A549 (cell line): ENCODE measurements at regions not wholly inside any gene's neighbourhood (a gene's known extent, or its start where the extent isn't known, plus 50 kb on each side); places are given as distances from the start of the nearest gene placed in this dataset.

Experiments
- ATAC-seq, 2 experiments: fragments of 200-7000 bp in 1 of 2; fragments of >200 bp in 1 of 2; cut with Nextera tagmentation in 1 of 2; cut with Tn5 transposase in 1 of 2; 3 replicates each; pipeline versions ENCODE4 v1.8.0 to v1.9.1; 2018 to 2020; ENCODE audit warnings: mild to moderate bottlenecking in 1 of 2, moderate library complexity in 1 of 2
- CTCF ChIA-PET: fragments of 300-600 bp; sonication (Branson Sonifier 250); formaldehyde crosslinking; extraction: SDS; loops from one replicate; lab custom pipeline; 2021; ENCODE audit warnings: antibody characterized with exemption, inconsistent platforms; lab: Yijun Ruan, JAX
- POLR2A ChIA-PET: fragments of 350-600 bp; formaldehyde crosslinking; extraction: SDS; loops from one replicate; lab custom pipeline; 2021; ENCODE audit warnings: antibody characterized with exemption, inconsistent platforms; lab: Yijun Ruan, JAX
- DNase-seq, 2 experiments: peaks; one replicate each; pipeline versions ENCODE4 v3.0.0 to v3.0.0-alpha.2; 2011 to 2016; ENCODE audit warnings: low read depth in 1 of 2, low spot score in 1 of 2
- FAIRE-seq: peaks from 2 replicates; lab custom pipeline; 2011; peaks lifted over from hg19 to GRCh38; lab: Jason Lieb, UNC
- H3K27ac ChIP-seq, 2 experiments: fragments of >200 bp; sonication (Bioruptor Twin); formaldehyde crosslinking; 3 replicates each; pipeline ENCODE4 v1.5.1; 2016 to 2017
- H3K4me1 ChIP-seq: fragments of >200 bp; sonication (Bioruptor Twin); formaldehyde crosslinking; 3 replicates; pipeline ENCODE4 v1.6.1; 2016
- H3K4me2 ChIP-seq: fragments of >200 bp; sonication (Bioruptor Twin); formaldehyde crosslinking; 3 replicates; pipeline ENCODE4 v1.6.1; 2016
- H3K4me3 ChIP-seq: fragments of >200 bp; sonication (Bioruptor Twin); formaldehyde crosslinking; 3 replicates; pipeline ENCODE4 v1.5.1; 2016
- H3K9me3 ChIP-seq: fragments of >200 bp; sonication (Bioruptor Twin); formaldehyde crosslinking; 3 replicates; pipeline ENCODE4 v1.6.1; 2016
- CBX8 ChIP-seq: fragments of 200-600 bp; sonication (generic); IDR thresholded peaks from 2 replicates; pipeline ENCODE4 v1.6.1; 2016
- CHD2 ChIP-seq: fragments of 150-350 bp; IDR thresholded peaks from 2 replicates; pipeline ENCODE4 v1.6.1; 2014; ENCODE audit warnings: low read length; ENCODE audit not compliant: partially characterized antibody
- CHD4 ChIP-seq: fragments of 200-600 bp; sonication (generic); IDR thresholded peaks from 2 replicates; pipeline ENCODE4 v1.6.1; 2016; ENCODE audit warnings: antibody characterized with exemption, mild to moderate bottlenecking, borderline replicate concordance
- EHMT2 ChIP-seq: fragments of 200-600 bp; sonication (generic); IDR thresholded peaks from 2 replicates; pipeline ENCODE4 v1.6.1; 2016; ENCODE audit warnings: antibody characterized with exemption, low read depth, mild to moderate bottlenecking, moderate library complexity
- ESRRA ChIP-seq: fragments of 150-350 bp; IDR thresholded peaks from 2 replicates; pipeline ENCODE4 v1.6.1; 2014; ENCODE audit warnings: mild to moderate bottlenecking, low read length, borderline replicate concordance
- FOSL2 ChIP-seq, 2 experiments: fragments of 450-650 bp in 1 of 2; fragments of >200 bp in 1 of 2; sonication (Bioruptor Twin) in 1 of 2; formaldehyde crosslinking; IDR thresholded peaks; 2 replicates each; pipeline versions ENCODE4 v1.5.0 to v1.6.1; 2016 to 2020; ENCODE audit warnings: mild to moderate bottlenecking in 1 of 2, moderate library complexity in 1 of 2
- GATA3 ChIP-seq: IDR thresholded peaks from 2 replicates; pipeline ENCODE4 v1.6.1; 2012; ENCODE audit warnings: borderline replicate concordance
- HOXA7 ChIP-seq: fragments of 250-450 bp; sonication (Bioruptor Pico); IDR thresholded peaks from 2 replicates; pipeline ENCODE4 v1.5.0; 2020; ENCODE audit warnings: mild to moderate bottlenecking, moderate library complexity
- JUNB ChIP-seq: fragments of >200 bp; sonication (Bioruptor Twin); formaldehyde crosslinking; IDR thresholded peaks from 2 replicates; pipeline ENCODE4 v1.6.1; 2016
- KDM5A ChIP-seq: fragments of 200-600 bp; sonication (generic); IDR thresholded peaks from 2 replicates; pipeline ENCODE4 v1.6.1; 2016; ENCODE audit warnings: antibody characterized with exemption, mild to moderate bottlenecking
- MAFK ChIP-seq: fragments of 450-650 bp; IDR thresholded peaks from 2 replicates; pipeline ENCODE4 v1.6.1; 2014; ENCODE audit not compliant: partially characterized antibody
- POLR2A ChIP-seq: IDR thresholded peaks from 2 replicates; pipeline ENCODE4 v1.6.1; 2012; ENCODE audit warnings: mild to moderate bottlenecking, low read length
- RAD21 ChIP-seq, 2 experiments: fragments of >200 bp in 1 of 2; sonication (Bioruptor Twin) in 1 of 2; formaldehyde crosslinking in 1 of 2; IDR thresholded peaks in 1 of 2; conservative IDR thresholded peaks in 1 of 2; 2 replicates in 1 of 2; 3 replicates in 1 of 2; pipeline ENCODE4 v1.6.1; 2012 to 2018; ENCODE audit warnings: inconsistent platforms in 1 of 2
- TP53 ChIP-seq: fragments of 250-450 bp; sonication (Bioruptor Pico); IDR thresholded peaks from 2 replicates; pipeline ENCODE4 v1.5.0; 2021; ENCODE audit warnings: mild to moderate bottlenecking, moderate library complexity
- ZFP36 ChIP-seq: fragments of 450-650 bp; IDR thresholded peaks from 2 replicates; pipeline ENCODE4 v1.6.1; 2014; ENCODE audit warnings: borderline replicate concordance; ENCODE audit not compliant: partially characterized antibody
- WGBS: methylation state at CpG from one replicate; pipeline ENCODE4 v1.1.6; 2017; ENCODE audit errors: missing lambda C conversion rate; 5-methylcytosine and 5-hydroxymethylcytosine counted together
- TF ChIP-seq, protein P1 (sequence below): fragments of >200 bp; sonication (Bioruptor Twin); formaldehyde crosslinking; IDR thresholded peaks from 3 replicates; pipeline ENCODE4 v1.5.1; 2016
- TF ChIP-seq, protein P2 (sequence below): IDR thresholded peaks from 2 replicates; pipeline ENCODE4 v1.6.1; 2012; ENCODE audit warnings: low read depth, borderline replicate concordance
- TF ChIP-seq, protein P3 (sequence below): fragments of 150-350 bp; IDR thresholded peaks from 2 replicates; pipeline ENCODE4 v1.6.1; 2014; ENCODE audit warnings: low read depth, mild to moderate bottlenecking, low read length
- TF ChIP-seq, protein P4 (sequence below): IDR thresholded peaks from 2 replicates; pipeline ENCODE4 v1.6.1; 2012

DNA sequence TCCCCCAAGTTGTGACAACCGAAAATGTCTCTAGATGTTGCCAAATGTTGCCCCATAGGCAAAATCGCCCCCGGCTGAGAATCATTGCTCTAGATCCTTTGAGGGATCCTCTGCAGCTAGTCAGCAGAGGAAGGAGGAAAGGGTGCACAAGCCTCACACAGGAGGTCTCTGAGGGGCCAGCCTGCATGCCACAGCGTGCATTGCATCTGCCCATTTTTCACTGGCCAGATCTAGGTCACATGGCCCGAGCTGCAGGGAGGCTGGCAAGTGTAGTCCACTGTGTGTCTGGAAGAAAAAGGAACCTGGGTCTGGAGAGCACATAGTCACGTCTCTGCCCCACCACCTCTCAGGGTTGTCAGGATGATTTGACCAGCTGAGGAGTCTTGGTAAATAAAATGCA lies 138.2 kb downstream of the CCT6B start:
- WGBS: 23% methylated on average over 6 of the region's 6 CpGs
- Histone ChIP-seq H3K27ac (no peak overlapping the region), H3K9me3 (no peaks in the 10 kb centered on the region), H3K4me2 (no peak overlapping the region), H3K4me3 (no peak overlapping the region), H3K4me1 (peaks cover 16% of the 10 kb centered on the region)
- ChIA-PET CTCF (interaction anchor here (1.2 kb wide), 1 partner anchor 24 kb away, joined by 4 read pairs; no protein-coding TSS in a partner anchor), POLR2A (no interaction called here)
- DNase-seq (no peak), ATAC-seq (no peak), FAIRE-seq (no peak)
- TF ChIP-seq CHD4 (no peak), HOXA7 (CRISPR knock-in tag) (no peak), KDM5A (no peak), EHMT2 (no peak), GATA3 (no peak), TP53 (CRISPR knock-in tag) (no peak), MAFK (no peak), POLR2A (no peak), CBX8 (no peak), CHD2 (no peak), FOSL2 (IDR thresholded peaks at IDR 0.05) (no peak), FOSL2 (CRISPR knock-in tag; IDR thresholded peaks at IDR 0.05) (no peak), ESRRA (no peak), ZFP36 (no peak)
- TF ChIP-seq, protein P1, sequence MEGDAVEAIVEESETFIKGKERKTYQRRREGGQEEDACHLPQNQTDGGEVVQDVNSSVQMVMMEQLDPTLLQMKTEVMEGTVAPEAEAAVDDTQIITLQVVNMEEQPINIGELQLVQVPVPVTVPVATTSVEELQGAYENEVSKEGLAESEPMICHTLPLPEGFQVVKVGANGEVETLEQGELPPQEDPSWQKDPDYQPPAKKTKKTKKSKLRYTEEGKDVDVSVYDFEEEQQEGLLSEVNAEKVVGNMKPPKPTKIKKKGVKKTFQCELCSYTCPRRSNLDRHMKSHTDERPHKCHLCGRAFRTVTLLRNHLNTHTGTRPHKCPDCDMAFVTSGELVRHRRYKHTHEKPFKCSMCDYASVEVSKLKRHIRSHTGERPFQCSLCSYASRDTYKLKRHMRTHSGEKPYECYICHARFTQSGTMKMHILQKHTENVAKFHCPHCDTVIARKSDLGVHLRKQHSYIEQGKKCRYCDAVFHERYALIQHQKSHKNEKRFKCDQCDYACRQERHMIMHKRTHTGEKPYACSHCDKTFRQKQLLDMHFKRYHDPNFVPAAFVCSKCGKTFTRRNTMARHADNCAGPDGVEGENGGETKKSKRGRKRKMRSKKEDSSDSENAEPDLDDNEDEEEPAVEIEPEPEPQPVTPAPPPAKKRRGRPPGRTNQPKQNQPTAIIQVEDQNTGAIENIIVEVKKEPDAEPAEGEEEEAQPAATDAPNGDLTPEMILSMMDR: no peak
- TF ChIP-seq, protein P2, sequence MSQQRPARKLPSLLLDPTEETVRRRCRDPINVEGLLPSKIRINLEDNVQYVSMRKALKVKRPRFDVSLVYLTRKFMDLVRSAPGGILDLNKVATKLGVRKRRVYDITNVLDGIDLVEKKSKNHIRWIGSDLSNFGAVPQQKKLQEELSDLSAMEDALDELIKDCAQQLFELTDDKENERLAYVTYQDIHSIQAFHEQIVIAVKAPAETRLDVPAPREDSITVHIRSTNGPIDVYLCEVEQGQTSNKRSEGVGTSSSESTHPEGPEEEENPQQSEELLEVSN: no peak
- TF ChIP-seq, protein P3, sequence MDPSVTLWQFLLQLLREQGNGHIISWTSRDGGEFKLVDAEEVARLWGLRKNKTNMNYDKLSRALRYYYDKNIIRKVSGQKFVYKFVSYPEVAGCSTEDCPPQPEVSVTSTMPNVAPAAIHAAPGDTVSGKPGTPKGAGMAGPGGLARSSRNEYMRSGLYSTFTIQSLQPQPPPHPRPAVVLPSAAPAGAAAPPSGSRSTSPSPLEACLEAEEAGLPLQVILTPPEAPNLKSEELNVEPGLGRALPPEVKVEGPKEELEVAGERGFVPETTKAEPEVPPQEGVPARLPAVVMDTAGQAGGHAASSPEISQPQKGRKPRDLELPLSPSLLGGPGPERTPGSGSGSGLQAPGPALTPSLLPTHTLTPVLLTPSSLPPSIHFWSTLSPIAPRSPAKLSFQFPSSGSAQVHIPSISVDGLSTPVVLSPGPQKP: no peak

DNA sequence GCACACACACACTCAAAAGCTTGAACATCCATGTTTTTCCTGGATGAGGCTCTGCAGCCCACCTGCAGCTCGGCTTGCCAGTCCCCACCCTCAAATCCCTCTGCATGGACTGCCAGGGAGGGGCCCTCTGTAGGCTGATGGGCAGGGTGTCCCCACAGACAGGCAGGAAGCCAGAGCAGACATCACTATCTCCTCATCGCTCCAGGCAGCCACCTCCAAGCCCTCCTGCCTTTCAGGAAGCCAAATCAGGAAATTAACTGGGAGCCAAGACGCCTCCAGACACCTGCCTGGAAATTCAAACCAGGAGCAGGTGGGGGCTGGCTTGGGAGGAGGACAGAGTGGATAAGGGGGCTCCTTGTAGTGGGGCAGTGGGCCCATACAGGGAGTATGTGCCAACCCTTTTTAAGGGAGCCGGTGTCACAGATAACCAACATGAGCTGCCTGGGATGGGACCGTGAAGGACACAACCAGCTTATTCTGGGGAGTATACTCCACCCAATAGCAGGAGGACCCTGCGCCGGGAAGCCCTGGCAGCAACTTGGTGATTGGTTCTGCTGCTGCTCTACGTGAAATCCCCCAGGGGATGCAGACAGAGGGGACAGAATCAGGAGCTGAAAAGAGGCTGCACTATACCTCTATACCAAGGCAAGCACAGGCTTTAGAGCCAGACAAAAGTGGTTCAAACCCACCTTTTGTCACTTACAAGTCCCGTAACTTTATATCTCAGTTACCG lies 139.1 kb downstream of the CCT6B start:
- POLR2A ChIA-PET: no interaction called here
- Histone ChIP-seq H3K9me3 (no peaks in the 10 kb centered on the region), H3K4me1 (peaks cover 14% of the 10 kb centered on the region), H3K4me3 (no peak overlapping the region), H3K27ac (no peak overlapping the region), H3K4me2 (no peak overlapping the region)
- 66% methylated on average over 10 of the region's 10 CpGs for whole genome bisulfite sequencing
- FAIRE-seq (no peak), ATAC-seq (no peak), DNase-seq (no peak)
- TF ChIP-seq JUNB (no peak), RAD21 (conservative IDR thresholded peaks at IDR 0.05 in 1 of 2, IDR thresholded peaks at IDR 0.05 in 1 of 2) (no peak)
- TF ChIP-seq, protein P4, sequence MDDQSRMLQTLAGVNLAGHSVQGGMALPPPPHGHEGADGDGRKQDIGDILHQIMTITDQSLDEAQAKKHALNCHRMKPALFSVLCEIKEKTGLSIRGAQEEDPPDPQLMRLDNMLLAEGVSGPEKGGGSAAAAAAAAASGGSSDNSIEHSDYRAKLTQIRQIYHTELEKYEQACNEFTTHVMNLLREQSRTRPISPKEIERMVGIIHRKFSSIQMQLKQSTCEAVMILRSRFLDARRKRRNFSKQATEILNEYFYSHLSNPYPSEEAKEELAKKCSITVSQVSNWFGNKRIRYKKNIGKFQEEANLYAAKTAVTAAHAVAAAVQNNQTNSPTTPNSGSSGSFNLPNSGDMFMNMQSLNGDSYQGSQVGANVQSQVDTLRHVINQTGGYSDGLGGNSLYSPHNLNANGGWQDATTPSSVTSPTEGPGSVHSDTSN: no peak
- CTCF ChIA-PET: interaction anchor here (0.8 kb wide), 1 partner anchor 655 kb away, joined by 3 read pairs; no protein-coding TSS in a partner anchor
